T-helper 9 cell (primary cell): ENCODE measurements at regions not wholly inside any gene's neighbourhood (a gene's known extent, or its start where the extent isn't known, plus 50 kb on each side); places are given as distances from the start of the nearest gene placed in this dataset.

ENCODE experiments used
- DNase-seq: peaks from one replicate; pipeline ENCODE4 v3.0.0-alpha.2; 2020

DNA sequence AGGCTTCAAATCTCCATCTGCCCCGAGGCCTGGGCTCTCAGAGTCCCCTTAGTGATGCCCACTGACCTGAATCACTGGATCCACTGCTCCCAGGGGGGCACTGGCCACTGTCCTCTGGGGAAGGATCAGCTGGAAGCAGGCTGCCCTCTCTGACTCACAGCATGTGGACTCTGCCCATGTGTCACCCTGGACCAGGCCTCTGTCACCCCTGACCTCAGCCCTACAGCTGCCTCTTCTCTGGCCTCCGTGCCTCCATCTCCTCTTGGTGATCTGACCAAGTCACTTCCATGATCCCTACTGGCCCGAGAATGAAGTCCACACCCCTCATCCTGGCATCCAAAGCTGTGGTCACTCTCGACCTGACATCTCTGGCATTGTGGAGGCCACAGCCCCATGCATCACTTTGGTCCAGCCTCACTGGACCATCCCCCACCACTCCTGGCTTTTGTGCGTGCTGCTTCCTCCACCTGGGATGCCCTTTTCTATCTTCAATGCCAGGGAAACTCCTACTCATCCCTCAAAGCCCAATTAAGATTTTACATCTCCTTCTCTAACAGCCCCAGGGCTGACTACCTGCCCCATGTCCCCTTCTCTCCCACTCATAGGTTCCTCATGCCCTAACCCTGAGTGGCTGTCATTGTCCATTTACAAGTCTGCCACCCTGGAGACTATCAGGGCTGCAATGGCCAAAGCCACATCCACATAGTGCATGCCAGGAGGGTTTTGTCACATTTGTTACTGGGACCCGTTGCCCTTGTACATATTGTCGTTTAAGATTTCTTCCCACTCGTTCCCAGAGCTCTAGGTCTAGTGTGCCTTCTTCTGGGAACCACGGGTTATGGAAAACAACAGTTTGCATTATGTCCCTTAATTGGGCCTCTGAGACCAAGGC is 685.0 kb downstream of the MATN1 start:
- no peak for DNase-seq

DNA sequence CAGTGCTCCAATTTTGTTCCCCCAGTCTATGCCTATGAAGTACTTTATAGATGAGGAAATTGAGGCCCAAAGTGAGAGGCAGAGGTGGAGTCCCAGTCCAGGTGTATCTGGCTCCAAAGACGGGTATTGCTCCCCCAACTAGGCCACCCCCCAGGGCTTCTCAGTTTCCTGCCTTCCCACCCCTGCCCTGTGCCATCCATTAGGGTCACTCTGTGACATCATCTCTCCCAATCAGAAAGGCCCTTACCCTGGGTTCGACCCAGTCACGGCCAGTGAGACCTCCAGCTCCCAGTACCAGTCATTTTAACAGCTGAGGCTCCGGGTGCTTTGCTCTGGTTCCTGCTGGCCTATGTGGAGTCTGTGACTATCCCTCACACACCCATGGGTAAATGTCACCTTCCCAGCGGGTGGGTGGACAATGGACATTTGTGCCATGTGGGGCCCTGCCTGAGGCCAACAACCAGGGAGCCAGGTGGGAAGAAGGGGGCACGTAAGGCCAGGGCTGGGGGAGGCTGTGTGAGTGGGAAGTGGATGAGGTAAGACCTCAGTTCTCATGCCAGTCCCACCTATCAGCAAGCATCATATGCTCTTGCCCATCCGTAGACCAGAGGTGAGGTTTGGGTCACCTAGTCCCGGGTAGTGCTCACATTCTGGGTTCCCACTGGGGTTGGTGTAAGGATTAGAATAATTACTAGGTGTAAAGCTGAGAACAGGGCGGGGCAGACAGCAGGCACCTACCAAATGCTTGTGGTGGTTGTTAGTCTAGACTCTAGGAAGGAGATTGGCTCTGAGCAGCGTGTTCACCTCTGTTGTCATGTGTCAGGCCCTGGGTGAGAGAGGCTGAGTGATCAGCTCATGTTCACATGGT is 685.9 kb downstream of the MATN1 start:
- no peak for DNase-seq

GRCh38 chr1:30036666-30037065 is 686.7 kb downstream of the MATN1 start:
- DNase-seq = no peak

- DNase-seq = no peak
Observed at GRCh38 chr1:30036229-30036547, 687.2 kb downstream of the MATN1 start.

- no peak for DNase-seq
Observed at GRCh38 chr1:30035522-30036228, 687.7 kb downstream of the MATN1 start.

GRCh38 chr1:30034627-30035521 is 688.5 kb downstream of the MATN1 start:
- no peak for DNase-seq

GRCh38 chr1:30034105-30034626 is 689.2 kb downstream of the MATN1 start:
- DNase-seq = no peak

DNA sequence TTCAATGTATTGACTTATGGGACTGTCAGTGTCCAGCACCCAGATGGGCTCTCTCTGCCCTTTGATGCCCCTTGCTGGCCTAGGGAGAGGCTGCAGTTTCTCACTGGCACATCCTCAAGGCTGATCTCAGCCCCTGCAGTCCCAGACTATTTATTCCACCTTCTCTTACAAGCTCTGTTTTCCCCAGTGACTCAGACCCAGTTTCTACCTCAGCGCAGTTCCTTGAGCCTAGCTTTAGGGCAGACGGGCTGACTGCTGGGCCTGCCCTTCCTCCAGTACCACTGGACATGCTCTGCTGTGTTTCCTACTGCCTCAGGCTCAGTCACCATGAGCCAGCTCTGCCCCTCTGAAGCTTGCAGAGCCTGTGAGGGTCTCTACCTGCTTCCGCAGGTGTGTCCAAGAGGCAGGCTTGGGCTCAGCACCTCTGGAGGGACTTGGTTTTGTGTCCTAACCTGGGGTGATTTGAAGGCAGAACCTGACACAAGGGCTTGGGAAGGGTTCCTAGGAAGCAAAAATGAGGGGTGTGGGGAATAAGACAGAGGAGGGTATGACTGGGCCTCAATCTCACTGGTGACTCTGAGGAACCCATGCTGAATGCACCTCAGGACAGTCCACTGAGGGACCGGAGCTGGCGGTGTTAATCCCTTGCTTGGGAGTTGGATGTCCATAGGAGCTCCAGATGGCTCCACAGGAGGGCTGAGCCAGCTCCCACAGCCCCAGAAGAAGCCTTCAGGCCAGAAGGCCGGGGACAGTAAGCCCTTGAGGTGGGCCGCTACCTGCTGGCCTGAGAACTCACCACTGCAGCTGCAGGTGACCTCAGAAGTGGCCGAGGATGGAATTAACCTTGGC is 689.9 kb downstream of the MATN1 start:
- no peak for DNase-seq

GRCh38 chr1:30032302-30032701 is 691.1 kb downstream of the MATN1 start:
- DNase-seq = no peak

GRCh38 chr1:30029677-30030076 is 693.7 kb downstream of the MATN1 start:
- DNase-seq = no peak

DNA sequence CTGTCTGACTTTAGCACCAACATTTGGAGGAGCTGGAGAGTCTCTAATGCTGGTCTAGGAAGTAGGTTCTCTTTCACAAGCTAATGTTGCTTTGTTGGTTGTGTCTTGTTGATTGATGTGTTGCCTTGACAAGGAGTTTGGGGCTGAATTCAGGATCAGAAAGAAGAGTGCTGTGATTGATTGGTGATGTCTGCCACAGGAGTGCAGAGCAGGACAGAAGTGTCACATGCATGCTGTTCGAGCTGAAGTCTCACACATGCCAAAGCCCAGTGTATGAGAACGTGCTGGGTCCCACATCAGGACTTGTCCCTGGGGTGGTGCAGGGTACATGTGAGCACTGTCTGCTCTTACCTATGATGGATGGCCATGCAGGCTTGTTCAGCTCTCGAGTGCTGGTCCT is 694.4 kb downstream of the MATN1 start:
- DNase-seq = no peak

DNA sequence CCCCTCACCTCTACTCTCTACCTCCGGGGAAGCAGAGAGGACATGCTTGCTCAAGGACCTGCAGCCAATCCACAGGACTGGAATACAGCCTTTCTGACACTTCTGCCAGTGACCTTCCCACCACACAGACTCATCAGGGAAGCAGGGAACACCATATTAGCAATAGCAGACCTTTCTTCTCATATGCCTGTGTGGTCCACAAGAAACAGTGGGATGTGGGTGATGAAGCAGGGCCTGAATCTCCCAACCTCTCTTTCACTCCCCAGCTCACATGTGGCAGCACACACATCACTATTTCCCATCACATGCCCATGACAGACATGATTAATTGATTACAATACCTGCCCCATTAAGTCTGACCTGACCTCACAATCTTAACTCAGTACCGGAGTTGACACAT is 695.1 kb downstream of the MATN1 start:
- DNase-seq = no peak

DNA sequence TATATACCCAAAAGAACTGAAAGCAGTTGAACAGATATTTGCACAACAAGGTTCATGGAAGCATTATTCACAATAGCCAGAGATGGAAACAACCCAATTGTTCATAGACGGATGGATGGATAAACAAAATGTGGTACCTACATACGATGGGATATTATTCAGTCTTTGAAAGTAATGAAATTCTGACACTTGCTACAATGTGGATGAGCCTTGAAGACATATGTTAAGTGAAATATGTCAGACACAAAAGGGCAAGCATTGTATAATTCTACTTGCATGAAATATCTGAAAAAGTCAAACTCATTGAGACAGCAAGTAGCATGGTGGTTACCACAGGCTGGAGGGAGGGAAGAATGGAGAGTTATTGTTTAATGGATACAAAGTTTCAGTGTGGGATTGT is 696.1 kb downstream of the MATN1 start:
- DNase-seq = no peak

DNA sequence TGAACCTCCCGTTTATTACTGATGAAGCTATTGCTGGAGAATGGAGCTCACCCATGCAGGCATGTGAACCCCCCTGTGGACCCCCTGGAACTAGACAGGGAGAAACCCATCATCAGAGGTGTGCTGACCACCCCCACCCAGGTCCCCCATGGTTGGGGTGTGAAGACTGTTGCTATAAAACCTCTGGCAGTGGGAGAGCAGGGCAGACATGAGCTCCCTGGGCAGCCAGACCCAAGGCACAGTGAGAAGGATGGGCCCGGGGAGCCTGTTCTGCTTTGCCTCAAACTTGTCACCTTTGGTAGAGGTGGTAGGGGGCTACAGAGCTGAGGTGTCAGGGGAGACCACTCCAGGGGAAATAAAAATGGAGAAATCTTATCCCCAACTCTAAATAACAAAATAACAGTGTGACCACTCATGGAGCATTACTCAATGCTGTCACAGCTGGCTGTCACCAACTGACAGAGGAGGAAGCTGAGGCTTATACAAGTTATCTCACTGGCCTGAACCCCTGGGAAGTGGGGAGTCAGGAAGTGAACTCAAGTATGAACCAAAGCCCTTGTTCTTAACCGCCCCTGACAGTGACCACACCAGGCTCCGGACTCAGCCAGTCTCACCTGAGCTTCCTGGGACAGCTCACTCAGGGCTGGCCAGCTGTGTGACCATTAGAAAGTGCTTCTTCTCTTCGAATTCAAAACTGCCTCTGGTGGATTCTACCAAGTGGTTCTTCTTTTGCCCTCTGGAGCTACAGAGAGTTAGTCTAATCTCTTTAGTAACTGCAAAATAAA is 698.8 kb downstream of the MATN1 start:
- no peak for DNase-seq

- no peak for DNase-seq
Observed at GRCh38 chr1:30023339-30024022, 699.9 kb downstream of the MATN1 start.

GRCh38 chr1:30014031-30014430 is 709.4 kb downstream of the MATN1 start:
- DNase-seq = no peak

DNA sequence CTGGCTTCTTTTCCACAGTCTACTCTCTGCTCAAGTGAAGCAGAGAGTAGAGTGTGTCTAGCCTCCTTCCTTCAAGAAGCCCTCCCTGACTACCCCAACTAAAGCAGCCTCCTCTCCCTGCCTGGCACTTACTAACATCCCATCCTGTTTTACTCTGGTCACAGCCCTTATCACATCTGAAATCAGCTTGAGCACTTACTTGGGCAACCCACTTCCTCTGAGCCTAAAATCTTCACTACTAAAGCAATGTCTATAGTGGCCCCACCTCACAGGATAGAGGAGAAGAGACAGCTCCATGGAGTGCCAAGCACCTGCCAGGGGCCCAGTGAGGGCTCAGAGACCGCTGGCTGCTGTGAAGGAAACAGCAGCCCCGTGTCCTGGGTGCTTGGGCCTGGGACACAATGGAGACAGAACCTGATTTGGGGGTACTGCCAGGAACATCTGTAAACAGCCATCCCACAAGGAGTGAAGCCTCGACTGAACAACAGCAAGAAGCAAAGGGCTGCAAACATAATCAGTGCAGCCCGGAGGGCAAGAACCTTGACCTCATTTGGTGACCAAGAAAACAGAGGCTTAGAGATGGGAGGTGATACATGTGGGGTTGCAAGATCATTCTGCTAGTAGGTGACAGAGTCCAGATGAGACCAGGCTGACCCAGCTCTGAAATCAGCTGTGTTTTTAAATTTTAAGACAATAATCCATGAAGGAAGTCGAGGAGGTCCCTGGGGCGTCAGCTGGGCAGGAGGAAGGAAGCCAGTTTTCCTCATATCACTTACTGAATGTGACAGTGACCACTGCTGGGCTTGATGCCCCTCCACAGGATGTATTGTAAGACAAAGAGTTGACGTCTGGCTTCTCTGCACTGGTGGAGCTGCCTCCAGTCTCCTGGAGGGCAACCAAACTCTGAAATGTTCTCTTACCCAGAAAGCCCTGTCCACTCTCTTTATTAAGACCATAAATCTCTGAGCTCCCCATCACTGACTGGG is 710.6 kb downstream of the MATN1 start:
- no peak for DNase-seq

DNA sequence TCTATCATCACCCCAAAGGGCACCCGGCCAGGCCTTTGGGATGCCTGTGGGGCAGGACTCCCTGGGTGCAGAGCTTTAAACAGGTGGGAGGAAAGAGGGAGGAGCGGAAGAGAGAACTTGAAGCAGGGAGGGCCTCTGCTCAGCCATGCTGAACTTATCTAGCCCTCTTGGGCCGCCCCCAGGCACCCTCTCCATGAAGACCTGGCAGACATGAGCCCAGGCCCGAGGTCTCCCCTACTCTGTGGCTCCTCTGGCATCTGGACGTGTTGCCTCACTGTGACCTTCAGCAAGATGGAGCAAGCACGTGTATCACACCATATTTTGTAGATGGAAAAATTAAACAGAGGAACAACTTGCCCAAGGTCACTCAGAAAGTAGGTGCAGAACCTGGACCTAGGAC is 711.4 kb downstream of the MATN1 start:
- DNase-seq = no peak
